ENCODE measurements at regions not wholly inside any gene's neighbourhood (a gene's known extent, or its start where the extent isn't known, plus 50 kb on each side); places are given as distances from the start of the nearest gene placed in this dataset.

DNA sequence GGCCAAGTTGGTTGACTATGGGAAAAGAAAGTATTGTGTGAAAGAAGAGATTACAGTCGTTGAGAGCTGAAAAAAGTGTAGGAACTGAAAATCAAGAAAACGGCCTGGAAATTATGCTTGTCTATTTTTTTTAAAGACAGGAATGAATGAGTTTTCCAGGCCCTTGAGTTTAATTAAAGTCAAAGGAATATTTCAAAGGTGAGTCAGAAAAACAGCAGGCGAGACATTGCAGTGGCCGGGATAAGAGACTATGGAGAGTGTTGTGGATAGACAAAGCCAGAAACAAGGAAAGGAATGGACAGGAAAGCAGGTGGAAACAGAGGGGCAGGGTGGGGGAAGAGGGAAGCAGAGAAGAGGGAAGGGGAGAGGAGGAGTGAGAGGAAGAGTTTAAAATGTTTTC, 275.1 kb upstream of the LRTM1 start:
- TF ChIP-seq CTCF (IDR thresholded peaks at IDR 0.05) (no peak), RARB (CRISPR knock-in tag; IDR thresholded peaks at IDR 0.05) (no peak), POLR2AphosphoS2 (conservative IDR thresholded peaks at IDR 0.05; ENCODE audit: low read length) (no peak), CEBPB (IDR thresholded peaks at IDR 0.05) (no peak), HDAC2 (IDR thresholded peaks at IDR 0.05) (no peak), EP300 (IDR thresholded peaks at IDR 0.05) (no peak)
- TF ChIP-seq, protein P1, sequence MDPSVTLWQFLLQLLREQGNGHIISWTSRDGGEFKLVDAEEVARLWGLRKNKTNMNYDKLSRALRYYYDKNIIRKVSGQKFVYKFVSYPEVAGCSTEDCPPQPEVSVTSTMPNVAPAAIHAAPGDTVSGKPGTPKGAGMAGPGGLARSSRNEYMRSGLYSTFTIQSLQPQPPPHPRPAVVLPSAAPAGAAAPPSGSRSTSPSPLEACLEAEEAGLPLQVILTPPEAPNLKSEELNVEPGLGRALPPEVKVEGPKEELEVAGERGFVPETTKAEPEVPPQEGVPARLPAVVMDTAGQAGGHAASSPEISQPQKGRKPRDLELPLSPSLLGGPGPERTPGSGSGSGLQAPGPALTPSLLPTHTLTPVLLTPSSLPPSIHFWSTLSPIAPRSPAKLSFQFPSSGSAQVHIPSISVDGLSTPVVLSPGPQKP (IDR thresholded peaks at IDR 0.05; ENCODE audit: low read depth, low read length): no peak
